HUES6 (cell line): ENCODE measurements at regions not wholly inside any gene's neighbourhood (a gene's known extent, or its start where the extent isn't known, plus 50 kb on each side); places are given as distances from the start of the nearest gene placed in this dataset.

ENCODE experiments used
- H3K27ac ChIP-seq: 2 replicates; pipeline ENCODE4 v1.7.0; 2013; ENCODE audit warnings: low read depth, mild to moderate bottlenecking, low read length, inconsistent platforms
- H3K27me3 ChIP-seq: 2 replicates; pipeline ENCODE4 v1.6.1; 2013; ENCODE audit warnings: low read length; ENCODE audit not compliant: control insufficient read depth, insufficient read depth
- H3K36me3 ChIP-seq: 2 replicates; pipeline ENCODE4 v1.6.1; 2013; ENCODE audit warnings: low read length; ENCODE audit not compliant: control insufficient read depth, insufficient read depth
- H3K4me1 ChIP-seq: 2 replicates; pipeline ENCODE4 v1.6.1; 2013; ENCODE audit warnings: low read length; ENCODE audit not compliant: control insufficient read depth, insufficient read depth
- H3K4me3 ChIP-seq: 2 replicates; pipeline ENCODE4 v1.5.1; 2013; ENCODE audit warnings: low read depth, low read length
- H3K9ac ChIP-seq: one replicate; pipeline ENCODE4 v1.6.1; 2013; ENCODE audit warnings: mild to moderate bottlenecking, low read length
- H3K9me3 ChIP-seq: 2 replicates; pipeline ENCODE4 v1.6.1; 2013; ENCODE audit warnings: low read depth, low read length; ENCODE audit not compliant: control insufficient read depth, insufficient read depth

DNA sequence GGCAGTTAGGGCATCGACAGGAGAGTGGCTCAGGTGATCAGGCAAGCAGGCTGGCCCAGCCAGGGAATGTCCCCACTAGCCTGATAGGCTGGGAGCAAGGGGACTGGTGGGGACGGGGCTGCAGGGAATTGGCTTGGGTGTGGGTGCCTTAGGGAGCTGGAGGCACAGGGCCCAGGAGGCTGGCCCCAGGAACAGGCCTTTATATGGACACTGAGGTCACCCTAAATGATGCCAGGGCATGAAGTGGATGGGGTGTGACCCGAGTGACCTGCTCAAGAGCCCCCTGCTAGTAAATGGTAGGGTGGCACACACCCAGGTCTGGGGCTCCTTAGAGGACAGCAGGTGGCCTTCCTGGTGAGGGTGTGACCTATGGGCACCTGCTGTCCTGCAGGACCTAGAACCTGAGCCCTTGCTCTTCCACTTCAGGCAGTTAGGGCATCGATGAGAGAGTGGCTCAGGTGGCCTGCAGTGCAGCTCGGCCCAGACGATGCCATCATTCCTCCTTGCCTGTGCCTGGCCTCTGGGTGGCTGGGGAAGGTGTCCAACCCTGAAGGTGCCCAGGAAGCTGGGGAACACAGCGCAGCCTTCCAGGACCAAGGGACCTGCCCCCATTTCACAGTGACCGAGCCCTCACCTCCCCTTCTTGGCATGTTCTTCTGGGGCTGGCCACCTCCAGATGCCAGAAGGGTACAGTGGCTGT, 51.7 kb upstream of the LEP start:
- no peak overlapping the region for H3K4me3 ChIP-seq
- H3K9me3 ChIP-seq = peaks cover 4% of the 10 kb centered on the region
- no peaks in the 10 kb centered on the region for H3K36me3 ChIP-seq
- H3K4me1 ChIP-seq = no peaks in the 10 kb centered on the region
- H3K27me3 ChIP-seq = peaks cover 33% of the 10 kb centered on the region
- no peak overlapping the region for H3K27ac ChIP-seq
- H3K9ac ChIP-seq = no peak overlapping the region

DNA sequence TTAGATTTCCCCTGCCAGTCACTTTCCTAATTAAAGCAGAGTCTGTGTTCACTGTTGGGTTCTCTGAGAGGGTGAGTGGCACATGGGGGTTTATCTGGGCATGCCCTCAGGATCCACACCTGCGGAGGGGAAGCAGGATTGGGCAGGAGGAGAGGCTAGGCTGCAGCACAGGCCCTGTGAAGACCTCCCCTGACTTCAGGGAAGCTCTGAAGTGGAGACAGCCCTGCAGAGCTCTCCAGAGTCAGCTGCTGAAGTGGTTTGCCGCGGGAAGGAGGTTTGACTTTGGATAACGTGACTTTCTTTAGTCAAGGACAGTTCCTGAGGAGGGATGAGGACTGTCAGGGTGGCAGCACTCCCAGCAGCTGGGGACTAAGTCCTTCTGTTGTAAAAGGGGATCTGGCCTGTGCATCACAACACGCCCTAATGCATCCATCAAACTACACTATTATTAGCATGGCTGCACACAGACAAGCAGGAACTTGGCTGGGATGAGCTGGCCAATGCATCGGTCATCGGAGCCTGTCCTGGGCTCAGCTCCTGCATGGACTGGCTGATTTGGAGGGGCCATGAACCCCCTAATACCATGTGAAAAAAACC, 50.9 kb upstream of the LEP start:
- peaks cover 32% of the 10 kb centered on the region for H3K27me3 ChIP-seq
- H3K4me3 ChIP-seq = no peak overlapping the region
- no peaks in the 10 kb centered on the region for H3K36me3 ChIP-seq
- H3K9me3 ChIP-seq = peaks cover 11% of the 10 kb centered on the region
- no peak overlapping the region for H3K27ac ChIP-seq
- no peaks in the 10 kb centered on the region for H3K4me1 ChIP-seq
- H3K9ac ChIP-seq = no peak overlapping the region

DNA sequence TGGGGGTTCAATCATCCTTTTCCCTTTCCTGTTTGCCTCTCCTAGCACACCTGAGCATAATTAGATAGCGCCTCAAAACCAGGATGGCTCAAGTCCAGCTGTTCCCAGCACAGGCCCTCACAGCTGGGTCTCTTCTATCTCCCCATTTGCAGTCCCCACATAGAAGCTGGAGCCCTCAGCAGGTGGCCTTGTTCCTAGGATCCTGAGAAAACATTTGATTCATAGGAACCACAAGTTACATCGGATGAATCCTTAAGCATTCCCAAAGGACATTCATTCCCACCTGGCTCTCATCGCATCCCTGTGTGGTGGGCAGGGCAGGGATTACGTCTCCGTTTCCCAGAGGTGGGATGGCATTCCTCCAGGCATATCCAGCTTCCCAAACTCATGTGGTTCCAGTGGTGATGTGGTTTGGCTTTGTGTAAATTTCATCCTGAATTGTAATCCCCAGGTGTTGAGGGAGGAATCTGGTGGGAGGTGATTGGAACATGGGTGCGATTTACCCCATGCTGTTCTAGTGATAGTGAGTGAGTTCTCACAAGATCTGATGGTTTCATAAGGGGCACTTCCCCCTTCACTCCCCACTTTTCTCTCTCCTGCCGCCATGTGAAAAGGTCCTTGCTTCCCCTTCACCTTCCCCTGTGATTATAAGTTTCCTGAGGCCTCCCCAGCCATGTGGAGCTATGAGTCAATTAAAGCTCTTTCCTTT, 49.8 kb upstream of the LEP start:
- no peak overlapping the region for H3K9ac ChIP-seq
- H3K9me3 ChIP-seq = peaks cover 15% of the 10 kb centered on the region

More for the DNA sequence above, 49.8 kb upstream of the LEP start:
- no peak overlapping the region for H3K27ac ChIP-seq
- peaks cover 32% of the 10 kb centered on the region for H3K27me3 ChIP-seq
- H3K4me3 ChIP-seq = no peak overlapping the region
- H3K36me3 ChIP-seq = no peaks in the 10 kb centered on the region
- H3K4me1 ChIP-seq = no peaks in the 10 kb centered on the region
